Calu3 (cell line): ENCODE measurements at regions not wholly inside any gene's neighbourhood (a gene's known extent, or its start where the extent isn't known, plus 50 kb on each side); places are given as distances from the start of the nearest gene placed in this dataset.
"Not testable (repeated sequence)": the region's sequence is repeated elsewhere in the genome, so short reads cannot be mapped to it uniquely, and the experiment has no call there.

Experiments used
- BruUV-seq: library from RNA; stranded (reverse); fragments of 400-500 nt; replicated peaks from 2 replicates; lab custom pipeline; 2021; lab: Mats Ljungman, UMichigan
- CTCF ChIA-PET: fragments of 300-600 bp; sonication (Branson Sonifier 250); formaldehyde crosslinking; loops from one replicate; lab custom pipeline; 2022; ENCODE audit warnings: antibody characterized with exemption; lab: Charles Lee
- DNase-seq: peaks from one replicate; pipeline ENCODE4 v3.0.0; 2022
- H3K27ac Mint-ChIP-seq: one replicate; pipeline ENCODE4 v1.8.0; 2022; ENCODE audit warnings: mixed read lengths; ENCODE audit not compliant: unreplicated experiment
- H3K27me3 Mint-ChIP-seq: one replicate; pipeline ENCODE4 v1.8.0; 2022; ENCODE audit warnings: mixed read lengths; ENCODE audit not compliant: unreplicated experiment
- H3K36me3 Mint-ChIP-seq: one replicate; pipeline ENCODE4 v1.8.0; 2022; ENCODE audit warnings: mild to moderate bottlenecking, moderate library complexity, mixed read lengths; ENCODE audit not compliant: insufficient read depth, unreplicated experiment
- H3K4me1 Mint-ChIP-seq: one replicate; pipeline ENCODE4 v1.8.0; 2022; ENCODE audit warnings: mild to moderate bottlenecking, low read depth, mixed read lengths; ENCODE audit not compliant: unreplicated experiment
- H3K4me3 Mint-ChIP-seq: one replicate; pipeline ENCODE4 v1.8.0; 2022; ENCODE audit warnings: mild to moderate bottlenecking, low read depth, moderate library complexity, mixed read lengths; ENCODE audit not compliant: unreplicated experiment
- H3K9me3 Mint-ChIP-seq: one replicate; pipeline ENCODE4 v1.8.0; 2022; ENCODE audit warnings: low read depth, mixed read lengths; ENCODE audit not compliant: unreplicated experiment
- intact Hi-C: fragments of 100-400 bp; cut with micrococcal nuclease; formaldehyde crosslinking; loops from one replicate; pipeline ENCODE4 v1.10.0; 2022; ENCODE audit not compliant: unreplicated experiment
- TF ChIP-seq, protein P1 (sequence below): fragments of 200-600 bp; IDR thresholded peaks from one replicate; pipeline ENCODE4 v1.8.0; 2022; ENCODE audit warnings: antibody characterized with exemption; ENCODE audit not compliant: unreplicated experiment

DNA sequence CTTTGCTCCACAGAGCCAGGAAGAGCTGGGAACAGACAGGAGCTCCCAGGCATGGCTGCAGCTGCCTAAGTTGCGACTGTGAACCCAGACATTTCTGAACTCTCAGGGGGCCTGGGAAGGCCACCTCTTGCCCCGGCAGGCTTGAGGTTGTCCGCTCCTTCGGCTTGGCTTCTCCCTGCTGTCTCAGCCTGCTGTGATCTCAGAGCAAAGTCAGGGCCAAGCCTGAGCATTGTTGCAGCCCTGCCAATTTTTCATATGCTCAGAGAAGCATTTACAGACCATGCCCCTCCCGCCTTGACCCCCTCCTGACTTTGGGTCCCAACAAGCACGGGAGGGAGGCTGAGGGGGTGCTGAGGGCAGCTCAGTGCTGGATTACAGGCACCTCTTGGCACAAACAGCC is 1439.1 kb upstream of the FLRT2 start:
- Mint-ChIP-seq H3K27me3 (no peaks in the 10 kb centered on the region), H3K4me3 (no peak overlapping the region)

DNA sequence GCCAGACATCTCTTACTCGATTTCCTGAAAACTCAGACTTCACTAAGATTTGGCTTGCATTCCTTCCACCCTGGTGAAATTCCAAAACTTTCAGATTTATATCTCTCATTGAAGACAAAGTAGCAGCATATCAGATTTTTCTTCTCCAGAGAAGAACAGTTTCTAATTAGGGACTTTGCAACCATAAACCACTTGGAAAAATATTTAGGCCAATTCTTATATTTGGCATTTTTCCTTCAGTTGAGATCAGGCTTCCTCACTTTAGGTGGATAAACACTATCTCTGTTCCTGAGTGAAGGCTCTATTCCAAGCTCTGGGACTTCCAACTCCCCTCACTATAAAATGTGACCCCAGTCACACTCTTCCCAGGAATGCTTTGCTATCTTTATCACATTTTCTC is 1434.3 kb upstream of the FLRT2 start:
- CTCF ChIA-PET: no interaction called here
- no peak for DNase-seq
- TF ChIP-seq, protein P1, sequence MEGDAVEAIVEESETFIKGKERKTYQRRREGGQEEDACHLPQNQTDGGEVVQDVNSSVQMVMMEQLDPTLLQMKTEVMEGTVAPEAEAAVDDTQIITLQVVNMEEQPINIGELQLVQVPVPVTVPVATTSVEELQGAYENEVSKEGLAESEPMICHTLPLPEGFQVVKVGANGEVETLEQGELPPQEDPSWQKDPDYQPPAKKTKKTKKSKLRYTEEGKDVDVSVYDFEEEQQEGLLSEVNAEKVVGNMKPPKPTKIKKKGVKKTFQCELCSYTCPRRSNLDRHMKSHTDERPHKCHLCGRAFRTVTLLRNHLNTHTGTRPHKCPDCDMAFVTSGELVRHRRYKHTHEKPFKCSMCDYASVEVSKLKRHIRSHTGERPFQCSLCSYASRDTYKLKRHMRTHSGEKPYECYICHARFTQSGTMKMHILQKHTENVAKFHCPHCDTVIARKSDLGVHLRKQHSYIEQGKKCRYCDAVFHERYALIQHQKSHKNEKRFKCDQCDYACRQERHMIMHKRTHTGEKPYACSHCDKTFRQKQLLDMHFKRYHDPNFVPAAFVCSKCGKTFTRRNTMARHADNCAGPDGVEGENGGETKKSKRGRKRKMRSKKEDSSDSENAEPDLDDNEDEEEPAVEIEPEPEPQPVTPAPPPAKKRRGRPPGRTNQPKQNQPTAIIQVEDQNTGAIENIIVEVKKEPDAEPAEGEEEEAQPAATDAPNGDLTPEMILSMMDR: no peak
- intact Hi-C loops: no loop called here
- H3K4me1 Mint-ChIP-seq: no peaks in the 10 kb centered on the region
- no peak overlapping the region for H3K4me3 Mint-ChIP-seq
- no TSS peak for BruUV-seq
- peaks cover 6% of the 10 kb centered on the region for H3K9me3 Mint-ChIP-seq
- H3K36me3 Mint-ChIP-seq: no peaks in the 10 kb centered on the region
- H3K27ac Mint-ChIP-seq: no peak overlapping the region
- H3K27me3 Mint-ChIP-seq: no peaks in the 10 kb centered on the region

More for the DNA sequence above, 1439.1 kb upstream of the FLRT2 start:
- H3K36me3 Mint-ChIP-seq: no peaks in the 10 kb centered on the region
- no peak overlapping the region for H3K27ac Mint-ChIP-seq
- TF ChIP-seq, protein P1: no peak
- no TSS peak for BruUV-seq
- CTCF ChIA-PET: no interaction called here
- no peak for DNase-seq
- intact Hi-C loops: no loop called here
- peaks cover 12% of the 10 kb centered on the region for H3K9me3 Mint-ChIP-seq
- H3K4me1 Mint-ChIP-seq: no peaks in the 10 kb centered on the region

GRCh38 chr14:84098261-84098660 is 1431.7 kb upstream of the FLRT2 start:
- H3K4me3 Mint-ChIP-seq: no peak overlapping the region
- H3K36me3 Mint-ChIP-seq: no peaks in the 10 kb centered on the region
- no peak overlapping the region for H3K27ac Mint-ChIP-seq
- peaks cover 12% of the 10 kb centered on the region for H3K9me3 Mint-ChIP-seq
- CTCF ChIA-PET: no interaction called here
- TF ChIP-seq, protein P1: no peak
- BruUV-seq: no TSS peak
- intact Hi-C loops: no loop called here
- no peak for DNase-seq
- H3K27me3 Mint-ChIP-seq: no peaks in the 10 kb centered on the region
- no peaks in the 10 kb centered on the region for H3K4me1 Mint-ChIP-seq

DNA sequence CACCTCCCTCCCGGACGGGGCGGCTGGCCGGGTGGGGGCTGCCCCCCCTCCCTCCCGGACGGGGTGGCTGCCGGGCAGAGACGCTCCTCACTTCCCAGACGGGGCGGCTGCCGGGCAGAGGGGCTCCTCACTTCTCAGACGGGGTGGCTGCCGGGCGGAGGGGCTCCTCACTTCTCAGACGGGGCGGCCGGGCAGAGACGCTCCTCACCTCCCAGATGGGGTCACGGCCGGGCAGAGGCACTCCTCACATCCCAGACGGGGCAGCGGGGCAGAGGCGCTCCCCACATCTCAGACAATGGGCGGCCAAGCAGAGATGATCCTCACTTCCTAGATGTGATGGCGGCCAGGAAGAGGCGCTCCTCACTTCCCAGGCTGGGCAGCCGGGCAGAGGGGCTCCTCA is 1430.4 kb upstream of the FLRT2 start:
- H3K36me3 Mint-ChIP-seq, DNase-seq, CTCF ChIA-PET, H3K4me1 Mint-ChIP-seq, H3K9me3 Mint-ChIP-seq, intact Hi-C loops, H3K27me3 Mint-ChIP-seq, H3K4me3 Mint-ChIP-seq, BruUV-seq, H3K27ac Mint-ChIP-seq: not testable (repeated sequence)

DNA sequence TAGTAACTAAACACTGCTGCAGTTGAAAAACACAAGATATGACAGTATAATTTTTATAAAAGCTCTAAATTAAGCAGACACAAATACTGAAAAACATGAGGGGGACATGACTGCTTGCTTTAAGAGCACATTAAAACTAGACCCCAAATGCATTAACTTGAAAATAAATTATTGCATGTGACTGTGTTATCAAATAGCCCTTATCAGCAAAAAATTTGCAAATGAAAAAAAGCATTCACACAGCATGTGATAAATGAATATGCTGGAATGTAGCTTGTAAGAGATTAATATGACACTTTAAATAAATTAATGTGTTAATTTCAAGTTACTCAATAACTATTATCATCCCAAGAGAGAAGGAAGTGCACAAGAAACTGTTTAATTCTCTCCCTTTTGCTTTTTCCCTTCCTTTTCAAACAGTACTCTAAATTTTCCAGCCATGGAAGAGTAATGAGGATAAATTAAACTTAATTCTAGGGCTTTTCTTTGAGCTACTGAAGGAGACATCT is 1422.1 kb upstream of the FLRT2 start:
- Mint-ChIP-seq H3K9me3 (peaks cover 5% of the 10 kb centered on the region), H3K4me1 (no peaks in the 10 kb centered on the region), H3K27me3 (no peaks in the 10 kb centered on the region), H3K36me3 (no peaks in the 10 kb centered on the region), H3K27ac (no peak overlapping the region), H3K4me3 (no peak overlapping the region)
- TF ChIP-seq, protein P1: no peak
- intact Hi-C loops: no loop called here
- CTCF ChIA-PET: no interaction called here
- no TSS peak for BruUV-seq
- no peak for DNase-seq
